Large intestine (tissue), 3 donors: ENCODE measurements at regions not wholly inside any gene's neighbourhood (a gene's known extent, or its start where the extent isn't known, plus 50 kb on each side); places are given as distances from the start of the nearest gene placed in this dataset.

Experiments used
- DNase-seq, 2 donors: peaks; one replicate each; pipeline versions ENCODE4 v3.0.0 to v3.0.0-alpha.2; 2013
- H3K27ac ChIP-seq: one replicate; pipeline ENCODE4 v1.5.1; 2013; ENCODE audit warnings: low read length
- H3K27me3 ChIP-seq: 2 replicates; pipeline ENCODE4 v1.6.1; 2013; ENCODE audit warnings: low read length; ENCODE audit not compliant: control insufficient read depth, insufficient read depth
- H3K36me3 ChIP-seq: 2 replicates; pipeline ENCODE4 v1.6.1; 2013; ENCODE audit warnings: low read length; ENCODE audit not compliant: control insufficient read depth, insufficient read depth
- H3K4me1 ChIP-seq: one replicate; pipeline ENCODE4 v1.6.1; 2013; ENCODE audit warnings: low read length; ENCODE audit not compliant: control insufficient read depth, insufficient read depth
- H3K4me3 ChIP-seq: one replicate; pipeline ENCODE4 v1.5.1; 2013; ENCODE audit warnings: low read length
- H3K9me3 ChIP-seq: one replicate; pipeline ENCODE4 v1.6.1; 2013; ENCODE audit warnings: mild to moderate bottlenecking, low read depth, low read length, moderate library complexity; ENCODE audit not compliant: control insufficient read depth
- WGBS: methylation state at CpG from one replicate; pipeline ENCODE4 v1.1.5; 2013; ENCODE audit warnings: low lambda C conversion rate; ENCODE audit not compliant: insufficient coverage; 5-methylcytosine and 5-hydroxymethylcytosine counted together

DNA sequence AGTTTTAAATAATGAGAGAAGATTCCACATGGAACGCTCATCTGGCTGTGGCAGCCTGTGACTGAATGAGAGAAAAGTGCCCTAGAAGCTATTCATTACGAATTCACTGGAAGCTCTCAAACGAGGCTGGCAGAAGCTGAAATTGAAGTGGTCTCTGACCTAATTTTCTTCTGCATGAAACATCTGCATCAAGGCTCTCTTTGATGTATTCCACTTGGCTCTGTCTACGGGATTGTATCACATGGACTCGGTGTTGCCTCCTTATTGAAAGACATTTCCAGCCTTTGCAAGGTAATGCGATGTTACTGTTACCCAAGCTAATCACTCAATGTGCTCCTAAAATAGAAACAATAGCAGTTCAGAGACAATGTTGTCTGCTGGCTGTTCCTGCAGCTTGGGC, 246.9 kb upstream of the ZNF462 start:
- no peaks in the 10 kb centered on the region for H3K36me3 ChIP-seq
- H3K27me3 ChIP-seq = no peaks in the 10 kb centered on the region
- H3K27ac ChIP-seq = no peak overlapping the region
- WGBS = no CpG with 5 or more reads among the region's 6 CpGs
- no peaks in the 10 kb centered on the region for H3K9me3 ChIP-seq
- no peak for DNase-seq
- no peak overlapping the region for H3K4me3 ChIP-seq
- peaks cover 11% of the 10 kb centered on the region for H3K4me1 ChIP-seq

DNA sequence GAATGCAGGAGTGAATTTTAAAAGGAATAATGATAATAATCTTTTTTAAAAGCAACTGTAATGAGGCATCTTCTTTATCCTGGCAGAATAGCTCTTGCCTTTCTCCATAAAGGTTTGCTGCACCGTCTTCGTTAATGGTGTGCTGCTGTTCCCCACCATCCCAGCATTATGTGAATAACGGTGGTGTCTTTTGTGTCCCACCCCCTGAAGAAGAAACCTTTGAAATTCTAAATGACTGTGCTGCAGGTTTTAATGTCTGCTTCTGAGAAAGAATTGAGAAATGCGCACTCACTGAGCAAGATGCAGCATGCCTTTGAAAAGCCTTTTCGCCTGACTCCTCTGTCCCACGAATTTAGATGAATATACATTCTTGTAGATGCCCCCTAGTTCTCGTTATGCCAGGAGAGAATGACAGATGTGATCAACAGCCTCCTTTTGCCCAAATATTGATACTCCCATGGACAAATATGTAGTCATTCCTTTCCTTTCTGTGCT, 246.1 kb upstream of the ZNF462 start:
- WGBS = no CpG with 5 or more reads among the region's 7 CpGs
- Histone ChIP-seq H3K4me3 (no peak overlapping the region), H3K36me3 (no peaks in the 10 kb centered on the region), H3K9me3 (no peaks in the 10 kb centered on the region), H3K27me3 (no peaks in the 10 kb centered on the region), H3K27ac (no peak overlapping the region), H3K4me1 (peaks cover 11% of the 10 kb centered on the region)
- DNase-seq = no peak

DNA sequence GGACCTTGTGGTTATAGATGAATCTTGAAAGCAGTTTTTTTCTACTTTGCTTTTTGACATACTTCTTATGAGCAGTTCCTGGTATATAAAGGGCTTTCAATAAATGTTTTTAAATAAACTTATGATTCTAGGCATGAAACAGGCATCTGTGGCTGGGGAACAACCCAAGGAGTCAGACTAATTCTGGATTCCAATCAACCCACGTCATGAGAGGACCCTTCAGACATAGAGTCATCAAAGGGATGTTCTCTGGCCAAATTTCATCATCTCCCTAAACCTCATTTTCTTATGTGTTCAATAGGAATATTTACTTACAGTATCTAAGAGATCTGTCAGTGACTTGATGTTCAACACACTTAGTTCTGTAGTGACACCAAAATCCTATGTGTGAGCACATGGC, 243.8 kb upstream of the ZNF462 start:
- no CpG with 5 or more reads among the region's 1 CpG for WGBS
- Histone ChIP-seq H3K27me3 (no peaks in the 10 kb centered on the region), H3K36me3 (no peaks in the 10 kb centered on the region), H3K4me1 (peaks cover 4% of the 10 kb centered on the region), H3K27ac (no peak overlapping the region), H3K9me3 (no peaks in the 10 kb centered on the region), H3K4me3 (no peak overlapping the region)
- DNase-seq = no peak

DNA sequence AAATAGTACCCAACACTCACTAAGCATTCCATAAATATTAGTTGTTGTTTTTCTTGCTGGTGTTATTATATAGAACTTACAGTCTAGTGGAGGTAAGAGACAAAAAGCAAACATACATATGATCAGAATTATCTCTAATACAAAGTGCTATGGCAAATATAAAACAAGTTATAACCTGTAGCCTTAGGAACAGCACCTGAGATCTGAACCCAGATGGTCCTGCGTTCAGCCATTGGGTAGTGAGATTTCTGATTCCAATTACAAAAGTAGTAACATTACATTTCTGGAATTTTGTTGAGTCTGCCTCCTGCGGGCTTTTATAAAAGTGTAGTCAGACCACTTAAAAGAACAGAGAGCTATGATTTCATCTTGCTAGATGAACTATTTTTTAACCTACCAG, 242.9 kb upstream of the ZNF462 start:
- H3K4me1 ChIP-seq = peaks cover 4% of the 10 kb centered on the region
- H3K4me3 ChIP-seq = no peak overlapping the region
- H3K27me3 ChIP-seq = no peaks in the 10 kb centered on the region
- H3K27ac ChIP-seq = no peak overlapping the region
- H3K36me3 ChIP-seq = no peaks in the 10 kb centered on the region
- no peak for DNase-seq
- 100% methylated on average over 1 of the region's 2 CpGs for WGBS
- H3K9me3 ChIP-seq = no peaks in the 10 kb centered on the region

DNA sequence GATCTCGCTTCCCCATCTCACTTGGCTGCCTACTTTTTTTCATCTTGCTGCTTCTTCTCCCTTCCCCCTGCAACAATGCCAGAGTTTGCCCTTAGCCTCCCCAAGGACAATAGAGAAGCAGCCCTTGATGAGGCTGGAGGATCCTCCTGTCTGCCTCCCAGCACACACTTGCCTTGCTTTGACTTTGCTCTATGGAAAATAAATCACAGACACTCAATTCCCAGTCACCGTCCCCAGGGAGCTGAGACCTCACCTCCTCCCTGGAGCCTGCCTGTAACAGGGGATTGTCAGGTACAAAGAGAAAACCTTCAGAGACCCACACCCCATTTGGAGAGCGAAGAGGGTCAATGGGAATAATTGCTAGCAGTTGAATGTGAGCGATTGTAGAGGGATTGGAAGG, 242.1 kb upstream of the ZNF462 start:
- Histone ChIP-seq H3K4me1 (peaks cover 4% of the 10 kb centered on the region), H3K4me3 (no peak overlapping the region), H3K27ac (no peak overlapping the region), H3K9me3 (no peaks in the 10 kb centered on the region), H3K36me3 (no peaks in the 10 kb centered on the region), H3K27me3 (no peaks in the 10 kb centered on the region)
- 88% methylated on average over 2 of the region's 4 CpGs for WGBS
- DNase-seq = no peak

DNA sequence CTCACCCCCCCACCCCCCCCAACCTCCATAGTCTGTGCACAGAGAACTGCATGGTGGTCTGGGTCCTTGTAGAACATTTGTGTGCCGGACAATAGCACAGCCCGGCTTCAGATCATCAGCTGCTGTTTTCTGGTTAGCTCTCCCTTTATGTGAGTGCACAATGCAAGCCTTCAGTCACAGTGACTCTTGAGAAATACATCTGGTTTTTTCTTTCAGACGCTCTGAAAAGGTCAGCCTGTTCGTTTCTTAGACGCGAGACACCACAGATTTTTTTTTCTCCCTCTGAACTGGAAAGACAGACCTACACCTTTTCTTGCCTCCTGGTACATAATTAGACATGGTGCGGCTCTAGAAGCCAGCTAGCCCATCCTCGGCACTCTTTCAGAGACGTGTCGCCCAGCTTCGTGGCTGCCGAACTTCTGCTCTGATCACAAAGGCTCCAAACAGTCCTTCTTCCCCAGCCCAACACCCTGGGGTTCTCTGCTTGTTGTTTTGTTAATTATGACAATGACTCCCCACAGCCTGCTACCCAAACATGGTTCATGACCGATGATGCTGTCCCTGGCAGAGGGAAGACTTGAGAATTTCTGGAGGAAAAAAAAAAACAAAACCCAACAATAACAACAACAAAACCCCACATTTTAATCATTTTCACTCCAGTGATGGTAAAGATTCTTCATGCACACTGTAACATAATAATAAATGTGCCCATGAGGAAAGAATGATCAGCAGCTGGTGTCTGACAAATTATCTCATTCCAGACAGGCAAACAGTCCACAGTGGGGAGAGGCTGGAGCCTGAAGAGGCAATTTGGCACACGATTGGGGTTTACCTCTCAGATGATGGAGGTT, 241.4 kb upstream of the ZNF462 start:
- no peak overlapping the region for H3K4me3 ChIP-seq
- WGBS = 57% methylated on average over 4 of the region's 14 CpGs
- H3K36me3 ChIP-seq = no peaks in the 10 kb centered on the region
- H3K4me1 ChIP-seq = peaks cover 4% of the 10 kb centered on the region
- H3K9me3 ChIP-seq = no peaks in the 10 kb centered on the region
- no peak overlapping the region for H3K27ac ChIP-seq
- DNase-seq = no peak
- no peaks in the 10 kb centered on the region for H3K27me3 ChIP-seq

DNA sequence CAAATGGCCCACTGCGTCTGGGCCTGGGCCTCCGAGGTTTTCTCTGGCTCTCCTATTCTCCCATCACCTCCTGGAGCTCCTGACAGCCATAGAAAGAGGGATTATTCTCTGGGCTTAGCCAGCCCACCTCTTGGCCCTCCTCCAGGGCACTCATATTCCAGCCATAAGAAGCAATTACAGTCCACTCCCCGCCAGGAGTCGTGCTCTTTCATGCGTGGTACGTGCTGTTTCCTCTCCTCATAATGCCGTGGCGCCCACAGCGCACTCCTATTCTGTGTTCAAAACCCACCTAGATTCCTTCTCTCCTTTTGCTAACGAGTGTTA, 240.8 kb upstream of the ZNF462 start:
- Histone ChIP-seq H3K27me3 (no peaks in the 10 kb centered on the region), H3K9me3 (no peaks in the 10 kb centered on the region), H3K36me3 (no peaks in the 10 kb centered on the region), H3K27ac (no peak overlapping the region), H3K4me3 (no peak overlapping the region), H3K4me1 (peaks cover 4% of the 10 kb centered on the region)
- 60% methylated on average over 1 of the region's 10 CpGs for WGBS
- no peak for DNase-seq

DNA sequence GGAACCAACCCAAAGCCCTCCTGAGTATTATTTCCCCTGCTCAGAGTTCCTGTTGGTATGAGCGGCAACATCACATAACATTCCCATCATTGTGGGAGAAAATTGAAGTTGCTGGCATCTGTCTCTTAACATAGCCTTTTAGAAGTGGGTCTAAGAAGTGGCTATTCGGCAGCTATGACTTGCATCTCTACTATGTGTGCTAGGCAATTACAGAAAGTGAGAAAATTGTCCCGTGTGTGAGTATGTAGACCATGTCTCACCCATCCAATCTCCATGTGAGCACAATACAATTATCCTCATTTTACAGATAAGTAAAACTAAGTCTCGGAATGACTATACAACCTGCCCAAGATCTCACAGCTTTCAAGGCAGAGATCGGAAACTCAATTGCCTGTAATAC, 239.4 kb upstream of the ZNF462 start:
- Histone ChIP-seq H3K27me3 (no peaks in the 10 kb centered on the region), H3K4me3 (no peak overlapping the region), H3K9me3 (no peaks in the 10 kb centered on the region), H3K27ac (no peak overlapping the region), H3K4me1 (peaks cover under 1% of the 10 kb centered on the region), H3K36me3 (no peaks in the 10 kb centered on the region)
- DNase-seq = no peak
- WGBS = no CpG with 5 or more reads among the region's 5 CpGs

DNA sequence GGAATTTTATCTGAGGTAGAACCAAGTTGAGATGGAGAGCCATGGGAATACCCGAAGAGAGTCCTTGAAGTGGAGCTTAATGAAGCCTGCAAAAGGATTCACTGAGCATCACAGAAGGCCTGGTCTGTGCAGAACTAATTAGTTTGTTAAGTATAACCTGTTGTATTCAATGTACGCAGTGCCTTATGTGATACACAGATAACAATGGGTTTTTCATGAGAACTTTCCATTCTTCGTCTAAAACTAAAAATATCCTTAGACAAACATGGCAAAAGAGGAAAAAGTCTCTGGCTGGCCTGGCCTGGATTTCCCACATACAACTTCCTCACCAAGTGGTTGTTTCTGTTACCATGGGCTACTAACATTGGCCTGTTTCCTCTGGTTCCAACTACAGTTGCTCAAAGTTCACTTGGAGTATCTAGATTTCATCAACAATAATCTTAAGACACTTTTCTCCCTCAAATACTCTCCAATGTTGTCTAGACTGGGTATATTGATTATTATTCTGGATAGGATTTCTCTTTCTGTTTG, 237.6 kb upstream of the ZNF462 start:
- no peak overlapping the region for H3K27ac ChIP-seq
- H3K27me3 ChIP-seq = no peaks in the 10 kb centered on the region
- H3K36me3 ChIP-seq = no peaks in the 10 kb centered on the region
- no peaks in the 10 kb centered on the region for H3K9me3 ChIP-seq
- DNase-seq = no peak
- WGBS = no CpG with 5 or more reads among the region's 3 CpGs
- H3K4me1 ChIP-seq = no peaks in the 10 kb centered on the region
- H3K4me3 ChIP-seq = no peak overlapping the region

DNA sequence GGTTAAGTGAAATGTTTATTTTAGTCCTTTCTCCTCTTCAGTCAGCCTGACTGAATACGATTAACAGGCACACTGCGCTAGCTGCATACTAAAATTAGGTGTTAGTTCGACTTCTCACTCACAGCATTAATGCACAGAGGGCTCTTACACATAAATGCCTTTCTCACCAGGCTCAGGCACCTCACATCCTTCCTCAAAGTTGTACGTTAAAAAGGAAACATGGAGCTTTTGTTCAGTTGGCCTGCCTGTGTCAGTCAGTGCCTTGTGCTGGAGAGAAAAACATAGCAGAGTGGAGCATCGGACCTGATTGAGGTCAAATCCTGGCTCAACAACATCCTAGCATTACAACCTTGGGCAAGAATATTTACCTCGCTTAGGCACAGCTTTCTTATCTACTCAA, 236.0 kb upstream of the ZNF462 start:
- Histone ChIP-seq H3K9me3 (no peaks in the 10 kb centered on the region), H3K27me3 (no peaks in the 10 kb centered on the region), H3K27ac (no peak overlapping the region), H3K4me1 (no peaks in the 10 kb centered on the region), H3K36me3 (no peaks in the 10 kb centered on the region), H3K4me3 (no peak overlapping the region)
- no peak for DNase-seq
- WGBS = no CpG with 5 or more reads among the region's 6 CpGs

DNA sequence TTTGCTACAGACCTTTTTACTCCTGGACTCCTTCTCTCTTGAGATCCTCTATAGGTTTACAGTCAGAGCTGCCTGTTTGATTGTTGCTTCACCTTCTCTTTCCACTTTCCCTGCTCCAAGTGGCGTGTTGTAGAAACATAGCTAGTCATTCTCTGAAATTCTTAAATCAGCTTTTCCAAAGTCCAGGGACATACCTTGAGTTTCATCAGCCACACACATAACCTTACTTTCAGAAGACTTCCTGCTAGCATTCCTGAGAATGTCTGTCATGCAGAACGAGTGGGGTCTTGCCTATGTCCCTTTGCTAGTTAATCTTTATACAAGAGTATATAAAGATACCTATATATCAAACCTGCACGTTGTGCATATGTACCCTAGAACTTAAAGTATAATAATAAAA, 230.3 kb upstream of the ZNF462 start:
- 0% methylated on average over 2 of the region's 3 CpGs for WGBS
- H3K4me1 ChIP-seq = no peaks in the 10 kb centered on the region
- no peak overlapping the region for H3K27ac ChIP-seq
- peak; percentile 61 to 75 for DNase-seq
- no peak overlapping the region for H3K4me3 ChIP-seq
- H3K27me3 ChIP-seq = no peaks in the 10 kb centered on the region
- H3K9me3 ChIP-seq = no peaks in the 10 kb centered on the region
- no peaks in the 10 kb centered on the region for H3K36me3 ChIP-seq
